ENCODE measurements at regions not wholly inside any gene's neighbourhood (a gene's known extent, or its start where the extent isn't known, plus 50 kb on each side); places are given as distances from the start of the nearest gene placed in this dataset.

DNA sequence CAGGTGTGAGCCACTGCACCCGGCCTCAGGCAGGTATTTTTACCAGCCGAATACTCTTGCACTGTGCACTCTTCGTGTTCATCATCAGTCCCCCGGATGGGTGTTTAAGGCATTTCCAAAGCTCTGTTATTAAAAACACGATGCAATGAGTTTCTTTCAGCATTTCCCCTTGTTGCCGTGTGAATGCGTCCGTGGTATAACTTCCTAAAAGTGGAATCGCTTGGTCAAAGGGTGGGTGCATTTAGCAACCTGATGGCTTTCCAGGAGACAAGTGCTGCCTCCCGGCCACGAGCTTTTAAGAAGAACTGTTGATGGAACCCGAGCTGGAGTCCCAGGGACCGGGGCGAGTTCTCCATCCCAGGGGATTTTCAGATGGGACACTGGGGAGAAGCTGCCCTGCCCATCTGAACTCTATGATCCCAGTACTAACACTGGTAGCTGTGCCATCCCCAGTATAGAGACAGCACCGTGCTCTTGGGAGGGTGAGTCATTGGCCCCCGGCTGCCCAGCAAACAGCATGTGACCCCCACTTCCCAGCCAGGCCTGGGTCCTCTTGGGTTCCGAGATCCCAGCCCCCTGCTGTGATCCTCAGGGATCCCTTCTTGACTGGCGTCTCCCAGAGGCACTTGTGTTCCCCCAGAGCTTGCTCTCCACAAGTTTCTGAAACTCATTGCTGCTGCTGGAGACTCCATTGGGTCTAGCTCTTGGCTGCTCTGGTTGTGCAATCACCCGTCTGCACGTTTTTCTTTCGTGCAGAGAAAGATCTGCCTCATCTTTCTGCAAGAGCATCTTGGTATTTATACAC lies 169.5 kb upstream of the IER5L start:
- no peaks in the 10 kb centered on the region for H4K20me1 ChIP-seq (replicated peaks in 1 of 2; ENCODE audit: control insufficient read depth in 1 of 2, insufficient read depth in 2 of 2, low read length in 2 of 2)
- no peak overlapping the region for H2AFZ ChIP-seq (ENCODE audit: low read length)
- H3K23ac ChIP-seq (ENCODE audit: insufficient read length) = no peak overlapping the region
- ChIA-PET CTCF (ENCODE audit: partially characterized antibody) (interaction anchor here (0.6 to 2.2 kb wide), 9 partner anchors 35 to 610 kb away, joined by 3 to 9 read pairs (median 3); no protein-coding TSS in a partner anchor), POLR2A (ENCODE audit: partially characterized antibody) (interaction anchor here (0.5 to 3.7 kb wide), 9 partner anchors 9 to 221 kb away, joined by 3 to 13 read pairs (median 3); partner anchors contain the start of gene IER5L)
- no peaks in the 10 kb centered on the region; a peak in 1 of 7 replicates for H3K27me3 ChIP-seq (replicated peaks in 1 of 4; ENCODE audit: control insufficient read depth in 3 of 4, extremely low read depth in 1 of 4, insufficient read depth in 3 of 4, low read length in 3 of 4)
- no peak overlapping the region for H3K4me2 ChIP-seq (ENCODE audit: insufficient read depth in 1 of 2, low read depth in 2 of 2, low read length in 2 of 2)
- H3K23me2 ChIP-seq (ENCODE audit: low read depth, low read length) = peaks cover 6% of the 10 kb centered on the region
- H2AK5ac ChIP-seq (ENCODE audit: low read depth, low read length) = no peak overlapping the region
- no peak overlapping the region for H4K5ac ChIP-seq (ENCODE audit: insufficient read length, low read depth, low read length)
- H3K4me3 ChIP-seq (ENCODE audit: extremely low read depth in 1 of 4, insufficient read depth in 2 of 4, low read depth in 3 of 4, low read length in 4 of 4) = no peak overlapping the region
- no peak overlapping the region for H3K27ac ChIP-seq (ENCODE audit: low read depth, low read length)
- H3K79me2 ChIP-seq (ENCODE audit: control insufficient read depth in 1 of 2, insufficient read depth in 2 of 2, low read length in 2 of 2) = no peaks in the 10 kb centered on the region
- H3K36me3 ChIP-seq (ENCODE audit: control insufficient read depth in 2 of 4, insufficient read depth in 4 of 4, low read length in 3 of 4) = no peaks in the 10 kb centered on the region
- no peak for DNase-seq (ENCODE audit: low read depth in 1 of 2, low spot score in 2 of 2)
- 90% methylated on average over 21 of the region's 21 CpGs; no CpG with 5 or more reads in 1 of the 2 experiments for WGBS, 2 experiments (ENCODE audit: extremely low coverage in 1 of 2, insufficient coverage in 1 of 2, insufficient read length in 1 of 2, insufficient replicate concordance in 2 of 2, low coverage in 1 of 2, low lambda C conversion rate in 2 of 2, missing lambda C conversion rate in 1 of 2)
- H3K18ac ChIP-seq (ENCODE audit: extremely low read depth, low read length) = no peak overlapping the region; the same call in 1 of the 2 replicates
- H2BK15ac ChIP-seq (ENCODE audit: low read length) = no peak overlapping the region
- TF ChIP-seq E2F6 (IDR thresholded peaks at IDR 0.05) (no peak), CEBPB (IDR thresholded peaks at IDR 0.05; ENCODE audit: low read depth, low read length) (peak; percentile 61; the same call in 1 of the 2 replicates)
- no peak overlapping the region for H3K9ac ChIP-seq (replicated peaks in 1 of 4; ENCODE audit: extremely low read depth in 1 of 4, low read depth in 3 of 4, low read length in 3 of 4)
- H2BK20ac ChIP-seq (ENCODE audit: low read length) = no peak overlapping the region
- H3K4ac ChIP-seq (replicated peaks; ENCODE audit: insufficient read length, low read depth, low read length) = no peak overlapping the region
- H4K91ac ChIP-seq (replicated peaks; ENCODE audit: insufficient read length, low read length) = no peak overlapping the region
- H3K14ac ChIP-seq (ENCODE audit: insufficient read length) = no peak overlapping the region
- H3K9me3 ChIP-seq (ENCODE audit: insufficient read depth in 2 of 2, low read depth in 1 of 2, low read length in 1 of 2) = no peaks in the 10 kb centered on the region
- H3K4me1 ChIP-seq (replicated peaks in 1 of 4; ENCODE audit: control insufficient read depth in 3 of 4, insufficient read depth in 4 of 4, low read length in 3 of 4) = peaks cover 0 to 13% (median 4%) of the 10 kb centered on the region in 4 experiments; a peak in 4 of 7 replicates
- H3K56ac ChIP-seq (replicated peaks; ENCODE audit: insufficient read length, low read depth, low read length) = no peak overlapping the region
- FAIRE-seq = no peak
- no peak overlapping the region for H2BK5ac ChIP-seq (ENCODE audit: low read depth, low read length)
- H2BK12ac ChIP-seq (ENCODE audit: low read depth, low read length) = peak overlapping the region; percentile 39; the same call in 1 of the 2 replicates
- H3K79me1 ChIP-seq (ENCODE audit: low read depth, low read length) = no peaks in the 10 kb centered on the region
- H4K8ac ChIP-seq (ENCODE audit: extremely low read depth, insufficient read depth, low read length) = no peak overlapping the region
- H2BK120ac ChIP-seq (replicated peaks; ENCODE audit: low read depth, low read length) = no peak overlapping the region
